ENCODE measurements at regions not wholly inside any gene's neighbourhood (a gene's known extent, or its start where the extent isn't known, plus 50 kb on each side); places are given as distances from the start of the nearest gene placed in this dataset.

DNA sequence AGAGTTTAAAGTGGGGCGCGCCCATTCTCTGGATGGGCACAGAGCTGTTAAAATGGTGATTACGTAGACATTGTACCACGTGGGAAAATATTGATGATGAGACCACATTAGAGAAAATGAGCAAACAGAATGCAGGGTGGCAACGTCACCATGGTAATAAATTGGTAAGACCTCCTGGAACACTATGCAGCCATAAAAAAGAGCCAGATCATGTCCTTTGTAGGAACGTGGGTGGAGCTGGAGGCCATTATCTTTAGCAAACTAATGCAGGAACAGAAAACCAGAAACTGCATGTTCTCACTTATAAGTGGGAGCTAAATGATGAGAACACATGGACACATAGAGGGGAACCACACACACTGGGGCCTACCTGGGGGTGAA is 53.5 kb upstream of the CLDN14 start:
- TF ChIP-seq EZH2phosphoT487 (IDR thresholded peaks at IDR 0.05; ENCODE audit: borderline replicate concordance, low read length) = no peak
- TF ChIP-seq CTCF (IDR thresholded peaks at IDR 0.05; ENCODE audit: low read depth, low read length, poor library complexity, severe bottlenecking) = no peak
